ENCODE measurements at regions not wholly inside any gene's neighbourhood (a gene's known extent, or its start where the extent isn't known, plus 50 kb on each side); places are given as distances from the start of the nearest gene placed in this dataset.

- no peak for TF ChIP-seq CTCF (optimal IDR thresholded peaks at IDR 0.05 in 1 of 3, IDR thresholded peaks at IDR 0.05 in 1 of 3, conservative IDR thresholded peaks at IDR 0.05 in 1 of 3; ENCODE audit: extremely low read depth in 1 of 3, insufficient read depth in 2 of 3, low read length in 3 of 3)
- TF ChIP-seq EZH2 (IDR thresholded peaks at IDR 0.05; ENCODE audit: low read length): no peak
These were observed 153.4 kb upstream of the PFN2 start for GRCh38 chr3:150124142-150124541.
